ENCODE measurements at regions not wholly inside any gene's neighbourhood (a gene's known extent, or its start where the extent isn't known, plus 50 kb on each side); places are given as distances from the start of the nearest gene placed in this dataset.

- no peak for DNase-seq
Observed at GRCh38 chr2:65820454-65820853, 388.1 kb upstream of the SPRED2 start.

- no peak for DNase-seq
Observed at GRCh38 chr2:65819963-65820362, 387.6 kb upstream of the SPRED2 start.

GRCh38 chr2:65818873-65819451 is 386.6 kb upstream of the SPRED2 start:
- no peak for DNase-seq

- DNase-seq, result no peak
Observed at GRCh38 chr2:65813631-65814173, 381.3 kb upstream of the SPRED2 start.

- DNase-seq, result no peak
Observed at GRCh38 chr2:65812887-65813286, 380.5 kb upstream of the SPRED2 start.

GRCh38 chr2:65807942-65808341 is 375.5 kb upstream of the SPRED2 start:
- DNase-seq, result no peak

GRCh38 chr2:65804777-65805176 is 372.4 kb upstream of the SPRED2 start:
- DNase-seq, result no peak

- DNase-seq, result no peak
Observed at GRCh38 chr2:65802298-65802942, 370.0 kb upstream of the SPRED2 start.

- no peak for DNase-seq
Observed at GRCh38 chr2:65800998-65801397, 368.6 kb upstream of the SPRED2 start.

- DNase-seq, result no peak
Observed at GRCh38 chr2:65799141-65799854, 366.9 kb upstream of the SPRED2 start.

- no peak for DNase-seq
Observed at GRCh38 chr2:65798641-65799040, 366.2 kb upstream of the SPRED2 start.

- no peak for DNase-seq
Observed at GRCh38 chr2:65794994-65795393, 362.6 kb upstream of the SPRED2 start.

GRCh38 chr2:65791404-65791975 is 359.1 kb upstream of the SPRED2 start:
- no peak for DNase-seq

GRCh38 chr2:65790676-65790935 is 358.2 kb upstream of the SPRED2 start:
- DNase-seq, result no peak

GRCh38 chr2:65789923-65790675 is 357.7 kb upstream of the SPRED2 start:
- DNase-seq, result no peak

GRCh38 chr2:65788556-65788955 is 356.2 kb upstream of the SPRED2 start:
- DNase-seq, result no peak

- DNase-seq, result no peak
Observed at GRCh38 chr2:65786765-65787164, 354.4 kb upstream of the SPRED2 start.

GRCh38 chr2:65786007-65786717 is 353.8 kb upstream of the SPRED2 start:
- no peak for DNase-seq

GRCh38 chr2:65782996-65783650 is 350.7 kb upstream of the SPRED2 start:
- DNase-seq, result no peak

- no peak for DNase-seq
Observed at GRCh38 chr2:65782186-65782585, 349.8 kb upstream of the SPRED2 start.

- DNase-seq, result no peak
Observed at GRCh38 chr2:65781756-65782155, 349.4 kb upstream of the SPRED2 start.

GRCh38 chr2:65779021-65779420 is 346.6 kb upstream of the SPRED2 start:
- DNase-seq, result no peak

Measured in NCI-H2081 (cell line).